SK-N-SH (cell line): ENCODE measurements at regions not wholly inside any gene's neighbourhood (a gene's known extent, or its start where the extent isn't known, plus 50 kb on each side); places are given as distances from the start of the nearest gene placed in this dataset.

ENCODE experiments used
- CTCF ChIP-seq: fragments of 200-600 bp; sonication (generic); IDR thresholded peaks from 2 replicates; pipeline ENCODE4 v1.6.1; 2017; ENCODE audit warnings: antibody characterized with exemption, mild to moderate bottlenecking, moderate library complexity
- EP300 ChIP-seq, 2 experiments: IDR thresholded peaks; 2 replicates each; pipeline versions ENCODE4 v1.4.0 to v1.6.1; 2012; ENCODE audit warnings: borderline replicate concordance in 1 of 2, low read depth in 1 of 2, low read length in 1 of 2
- EZH2phosphoT487 ChIP-seq: fragments of 200-600 bp; sonication (generic); IDR thresholded peaks from 2 replicates; pipeline ENCODE4 v1.6.1; 2017; ENCODE audit warnings: low read depth, mixed run types, mild to moderate bottlenecking, antibody characterized with exemption, moderate library complexity, borderline replicate concordance
- FOXM1 ChIP-seq: IDR thresholded peaks from 2 replicates; pipeline ENCODE4 v1.4.0; 2012; ENCODE audit warnings: low read depth, mild to moderate bottlenecking
- JUND ChIP-seq: IDR thresholded peaks from 2 replicates; pipeline ENCODE4 v1.4.0; 2012
- MAX ChIP-seq: IDR thresholded peaks from 2 replicates; pipeline ENCODE4 v1.4.0; 2012; ENCODE audit warnings: low read depth
- NRF1 ChIP-seq: IDR thresholded peaks from 2 replicates; pipeline ENCODE4 v1.6.1; 2012; ENCODE audit warnings: low read depth, mild to moderate bottlenecking, low read length
- PBX3 ChIP-seq: IDR thresholded peaks from 2 replicates; pipeline ENCODE4; 2012
- POLR2AphosphoS5 ChIP-seq: IDR thresholded peaks from 2 replicates; pipeline ENCODE4 v1.6.1; 2012; ENCODE audit warnings: low read depth, low read length
- SIN3A ChIP-seq: IDR thresholded peaks from 2 replicates; pipeline ENCODE4 v1.6.1; 2012; ENCODE audit warnings: low read depth, mild to moderate bottlenecking, low read length, moderate library complexity, borderline replicate concordance
- SMC3 ChIP-seq: IDR thresholded peaks from 2 replicates; pipeline ENCODE4 v1.6.1; 2012; ENCODE audit warnings: low read depth, low read length, improper control_type of control experiment
- TAF1 ChIP-seq: IDR thresholded peaks from 2 replicates; pipeline ENCODE4 v1.6.1; 2012; ENCODE audit warnings: low read depth, mild to moderate bottlenecking, low read length, moderate library complexity, borderline replicate concordance
- TCF12 ChIP-seq: IDR thresholded peaks from 2 replicates; pipeline ENCODE4 v1.4.0; 2012
- ZBTB33 ChIP-seq: IDR thresholded peaks from 2 replicates; pipeline ENCODE4 v1.4.0; 2012; ENCODE audit warnings: low read depth, borderline replicate concordance

GRCh38 chr10:36033808-36034207 is 391.7 kb upstream of the FZD8 start:
- TF ChIP-seq CTCF = no peak
- TF ChIP-seq ZBTB33 = no peak
- TF ChIP-seq SIN3A = no peak
- TF ChIP-seq TAF1 = no peak
- TF ChIP-seq POLR2AphosphoS5 = no peak
- no peak for TF ChIP-seq FOXM1
- no peak for TF ChIP-seq MAX
- no peak for TF ChIP-seq PBX3
- no peak for TF ChIP-seq SMC3
- no peak for TF ChIP-seq EP300 (IDR thresholded peaks at IDR 0.05; ENCODE audit: borderline replicate concordance in 1 of 2, low read depth in 1 of 2, low read length in 1 of 2)
- no peak for TF ChIP-seq TCF12
- TF ChIP-seq NRF1 = no peak
- no peak for TF ChIP-seq EZH2phosphoT487
- no peak for TF ChIP-seq JUND
